DND-41 (cell line): ENCODE measurements at regions not wholly inside any gene's neighbourhood (a gene's known extent, or its start where the extent isn't known, plus 50 kb on each side); places are given as distances from the start of the nearest gene placed in this dataset.

Experiments
- EZH2 ChIP-seq: IDR thresholded peaks from 3 replicates; pipeline ENCODE4 v1.6.1; 2012; ENCODE audit warnings: borderline replicate concordance, low read depth, mild to moderate bottlenecking, moderate library complexity, low read length, inconsistent platforms; ENCODE audit not compliant: severe bottlenecking
- TF ChIP-seq, protein P1 (sequence below): IDR thresholded peaks from 2 replicates; pipeline ENCODE4 v1.5.1; 2012; ENCODE audit warnings: borderline replicate concordance, low read length, moderate library complexity, mild to moderate bottlenecking; ENCODE audit not compliant: poor library complexity, severe bottlenecking; ENCODE audit errors: extremely low read depth

DNA sequence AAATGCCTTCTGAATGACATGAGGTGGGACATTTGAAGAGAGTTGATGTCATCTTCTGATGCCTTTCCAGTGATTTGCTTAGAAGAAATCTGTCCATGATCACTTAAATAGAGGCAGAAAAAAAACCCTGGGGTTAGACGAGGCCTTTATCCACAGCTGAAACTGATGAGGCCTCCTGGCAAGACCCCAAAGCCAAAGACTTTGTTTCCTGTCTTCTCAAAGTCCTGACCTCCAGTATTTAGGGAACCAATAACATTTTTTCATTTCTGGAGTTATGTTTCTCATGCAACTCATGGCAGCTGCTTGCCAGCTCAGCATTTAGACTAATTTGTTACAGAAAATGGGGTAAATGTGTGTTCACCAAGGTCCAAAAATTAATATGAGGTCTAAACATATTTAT is 248.0 kb upstream of the PRDM1 start:
- TF ChIP-seq, protein P1, sequence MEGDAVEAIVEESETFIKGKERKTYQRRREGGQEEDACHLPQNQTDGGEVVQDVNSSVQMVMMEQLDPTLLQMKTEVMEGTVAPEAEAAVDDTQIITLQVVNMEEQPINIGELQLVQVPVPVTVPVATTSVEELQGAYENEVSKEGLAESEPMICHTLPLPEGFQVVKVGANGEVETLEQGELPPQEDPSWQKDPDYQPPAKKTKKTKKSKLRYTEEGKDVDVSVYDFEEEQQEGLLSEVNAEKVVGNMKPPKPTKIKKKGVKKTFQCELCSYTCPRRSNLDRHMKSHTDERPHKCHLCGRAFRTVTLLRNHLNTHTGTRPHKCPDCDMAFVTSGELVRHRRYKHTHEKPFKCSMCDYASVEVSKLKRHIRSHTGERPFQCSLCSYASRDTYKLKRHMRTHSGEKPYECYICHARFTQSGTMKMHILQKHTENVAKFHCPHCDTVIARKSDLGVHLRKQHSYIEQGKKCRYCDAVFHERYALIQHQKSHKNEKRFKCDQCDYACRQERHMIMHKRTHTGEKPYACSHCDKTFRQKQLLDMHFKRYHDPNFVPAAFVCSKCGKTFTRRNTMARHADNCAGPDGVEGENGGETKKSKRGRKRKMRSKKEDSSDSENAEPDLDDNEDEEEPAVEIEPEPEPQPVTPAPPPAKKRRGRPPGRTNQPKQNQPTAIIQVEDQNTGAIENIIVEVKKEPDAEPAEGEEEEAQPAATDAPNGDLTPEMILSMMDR: no peak
- no peak for TF ChIP-seq EZH2
